Liver (tissue), 8 donors: ENCODE measurements at regions not wholly inside any gene's neighbourhood (a gene's known extent, or its start where the extent isn't known, plus 50 kb on each side); places are given as distances from the start of the nearest gene placed in this dataset.

ENCODE experiments used
- DNase-seq: peaks from one replicate; pipeline ENCODE4 v3.0.0-alpha.2; 2017; ENCODE audit warnings: low spot score
- H3K27ac ChIP-seq, 2 donors: one replicate each; pipeline ENCODE4 v1.7.0; 2013; ENCODE audit warnings: inconsistent platforms in 2 of 2, low read length in 2 of 2, control low read depth in 1 of 2, low read depth in 1 of 2, mild to moderate bottlenecking in 1 of 2
- H3K27me3 ChIP-seq, 4 donors: one replicate each; pipeline versions ENCODE4 v1.6.1 to v1.7.0; 2013; ENCODE audit warnings: low read length in 3 of 4, inconsistent platforms in 1 of 4, mild to moderate bottlenecking in 1 of 4, moderate library complexity in 1 of 4; ENCODE audit not compliant: control insufficient read depth in 4 of 4, insufficient read depth in 4 of 4
- H3K36me3 ChIP-seq, 4 donors: one replicate each; pipeline versions ENCODE4 v1.6.1 to v1.7.0; 2013; ENCODE audit warnings: low read length in 3 of 4, mild to moderate bottlenecking in 3 of 4, low read depth in 1 of 4, moderate library complexity in 1 of 4; ENCODE audit not compliant: control insufficient read depth in 4 of 4, insufficient read depth in 3 of 4
- H3K4me1 ChIP-seq, 4 donors: one replicate each; pipeline versions ENCODE4 v1.6.1 to v1.7.0; 2013; ENCODE audit warnings: low read length in 3 of 4, mild to moderate bottlenecking in 3 of 4, moderate library complexity in 1 of 4; ENCODE audit not compliant: control insufficient read depth in 4 of 4, insufficient read depth in 4 of 4
- H3K4me3 ChIP-seq, 3 donors: one replicate each; pipeline versions ENCODE4 v1.6.1 to v1.7.0; 2013; ENCODE audit warnings: low read length in 3 of 3, control low read depth in 1 of 3, low read depth in 1 of 3, mild to moderate bottlenecking in 1 of 3
- H3K9ac ChIP-seq, 2 donors: one replicate each; pipeline ENCODE4 v1.7.0; 2013; ENCODE audit warnings: low read length in 2 of 2, mild to moderate bottlenecking in 2 of 2, moderate library complexity in 2 of 2, control low read depth in 1 of 2, low read depth in 1 of 2
- H3K9me3 ChIP-seq, 4 donors: one replicate each; pipeline versions ENCODE4 v1.6.1 to v1.7.0; 2013; ENCODE audit warnings: low read length in 3 of 4; ENCODE audit not compliant: control insufficient read depth in 4 of 4
- EGR1 ChIP-seq, 2 donors: IDR thresholded peaks; 2 replicates each; pipeline ENCODE4 v1.6.1; 2016 to 2018; ENCODE audit warnings: antibody characterized with exemption in 2 of 2, low read depth in 2 of 2
- FOXA1 ChIP-seq: IDR thresholded peaks from 2 replicates; pipeline ENCODE4 v1.6.1; 2016; ENCODE audit warnings: antibody characterized with exemption
- FOXA2 ChIP-seq: IDR thresholded peaks from 2 replicates; pipeline ENCODE4 v1.6.1; 2016; ENCODE audit warnings: antibody characterized with exemption
- GABPA ChIP-seq, 2 donors: IDR thresholded peaks in 1 of 2; conservative IDR thresholded peaks in 1 of 2; 2 replicates each; pipeline ENCODE4 v1.6.1; 2016; ENCODE audit warnings: antibody characterized with exemption in 2 of 2, mild to moderate bottlenecking in 1 of 2, moderate library complexity in 1 of 2
- HNF4A ChIP-seq, 2 donors: conservative IDR thresholded peaks; 2 replicates each; pipeline ENCODE4 v1.6.1; 2016; ENCODE audit warnings: antibody characterized with exemption in 2 of 2, mild to moderate bottlenecking in 2 of 2
- HNF4G ChIP-seq: IDR thresholded peaks from 2 replicates; pipeline ENCODE4 v1.6.1; 2016; ENCODE audit warnings: antibody characterized with exemption
- JUND ChIP-seq, 2 donors: IDR thresholded peaks; 2 replicates each; pipeline ENCODE4 v1.6.1; 2016; ENCODE audit warnings: antibody characterized with exemption in 2 of 2
- RAD21 ChIP-seq, 2 donors: IDR thresholded peaks; 2 replicates each; pipeline ENCODE4 v1.6.1; 2016; ENCODE audit warnings: antibody characterized with exemption in 2 of 2, mild to moderate bottlenecking in 2 of 2
- RXRA ChIP-seq, 2 donors: IDR thresholded peaks; 2 replicates each; pipeline ENCODE4 v1.6.1; 2017 to 2018; ENCODE audit warnings: antibody characterized with exemption in 2 of 2, mild to moderate bottlenecking in 1 of 2
- SP1 ChIP-seq: IDR thresholded peaks from 2 replicates; pipeline ENCODE4 v1.6.1; 2018; ENCODE audit warnings: antibody characterized with exemption, mild to moderate bottlenecking
- TAF1 ChIP-seq: conservative IDR thresholded peaks from 2 replicates; pipeline ENCODE4 v1.6.1; 2016; ENCODE audit warnings: antibody characterized with exemption, mild to moderate bottlenecking
- YY1 ChIP-seq: IDR thresholded peaks from 2 replicates; pipeline ENCODE4 v1.6.1; 2016; ENCODE audit warnings: antibody characterized with exemption, mild to moderate bottlenecking
- WGBS: extraction: QIAGEN DNeasy Blood & Tissue Kit; methylation state at CpG from one replicate; pipeline ENCODE4 v1.1.7; 2013; 5-methylcytosine and 5-hydroxymethylcytosine counted together
- TF ChIP-seq, protein P1 (sequence below): IDR thresholded peaks from 2 replicates; pipeline ENCODE4 v1.6.1; 2016; ENCODE audit warnings: antibody characterized with exemption
- TF ChIP-seq, protein P2 (sequence below): fragments of 150-350 bp; IDR thresholded peaks from 2 replicates; pipeline ENCODE4 v1.5.1; 2017; ENCODE audit warnings: improper control_type of control experiment, low read depth, low read length; ENCODE audit not compliant: missing input control
- TF ChIP-seq, protein P3 (sequence below): IDR thresholded peaks from 2 replicates; pipeline ENCODE4 v1.6.1; 2016; ENCODE audit warnings: antibody characterized with exemption
- TF ChIP-seq, protein P4 (sequence below): IDR thresholded peaks from 2 replicates; pipeline ENCODE4 v1.6.1; 2016; ENCODE audit warnings: antibody characterized with exemption, mild to moderate bottlenecking
- TF ChIP-seq, protein P5 (sequence below): IDR thresholded peaks from 2 replicates; pipeline ENCODE4 v1.6.1; 2016; ENCODE audit warnings: antibody characterized with exemption
- donor health status: healthy.
- donor health status: healthy.
- donor health status: healthy.
- donor health status: healthy.
- donor health status: healthy.

DNA sequence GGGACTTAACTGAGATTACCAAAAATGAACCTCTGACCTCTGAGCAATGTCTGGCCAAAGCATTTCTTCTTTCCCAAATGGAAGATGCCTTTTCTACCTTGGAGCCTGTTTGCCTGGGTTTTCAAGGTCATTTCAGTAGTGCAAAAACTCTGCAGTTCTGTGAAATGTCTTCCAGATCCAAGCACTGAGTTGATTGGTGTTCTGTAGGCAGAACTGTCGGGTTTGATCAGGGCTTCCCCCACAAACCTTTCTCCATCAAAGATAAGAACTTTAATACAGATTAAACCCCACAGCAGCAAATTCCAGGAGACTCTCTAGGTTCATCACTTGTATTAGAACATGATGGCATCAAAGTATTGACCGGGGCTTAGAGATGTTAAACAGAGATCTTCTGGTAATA, 192.7 kb upstream of the TOPAZ1 start (continued):
- TF ChIP-seq TAF1, result no peak
- no peak for TF ChIP-seq YY1
- no peak for TF ChIP-seq FOXA2
- TF ChIP-seq, protein P1, sequence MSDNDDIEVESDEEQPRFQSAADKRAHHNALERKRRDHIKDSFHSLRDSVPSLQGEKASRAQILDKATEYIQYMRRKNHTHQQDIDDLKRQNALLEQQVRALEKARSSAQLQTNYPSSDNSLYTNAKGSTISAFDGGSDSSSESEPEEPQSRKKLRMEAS, result no peak
- TF ChIP-seq, protein P2, sequence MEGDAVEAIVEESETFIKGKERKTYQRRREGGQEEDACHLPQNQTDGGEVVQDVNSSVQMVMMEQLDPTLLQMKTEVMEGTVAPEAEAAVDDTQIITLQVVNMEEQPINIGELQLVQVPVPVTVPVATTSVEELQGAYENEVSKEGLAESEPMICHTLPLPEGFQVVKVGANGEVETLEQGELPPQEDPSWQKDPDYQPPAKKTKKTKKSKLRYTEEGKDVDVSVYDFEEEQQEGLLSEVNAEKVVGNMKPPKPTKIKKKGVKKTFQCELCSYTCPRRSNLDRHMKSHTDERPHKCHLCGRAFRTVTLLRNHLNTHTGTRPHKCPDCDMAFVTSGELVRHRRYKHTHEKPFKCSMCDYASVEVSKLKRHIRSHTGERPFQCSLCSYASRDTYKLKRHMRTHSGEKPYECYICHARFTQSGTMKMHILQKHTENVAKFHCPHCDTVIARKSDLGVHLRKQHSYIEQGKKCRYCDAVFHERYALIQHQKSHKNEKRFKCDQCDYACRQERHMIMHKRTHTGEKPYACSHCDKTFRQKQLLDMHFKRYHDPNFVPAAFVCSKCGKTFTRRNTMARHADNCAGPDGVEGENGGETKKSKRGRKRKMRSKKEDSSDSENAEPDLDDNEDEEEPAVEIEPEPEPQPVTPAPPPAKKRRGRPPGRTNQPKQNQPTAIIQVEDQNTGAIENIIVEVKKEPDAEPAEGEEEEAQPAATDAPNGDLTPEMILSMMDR, result no peak

DNA sequence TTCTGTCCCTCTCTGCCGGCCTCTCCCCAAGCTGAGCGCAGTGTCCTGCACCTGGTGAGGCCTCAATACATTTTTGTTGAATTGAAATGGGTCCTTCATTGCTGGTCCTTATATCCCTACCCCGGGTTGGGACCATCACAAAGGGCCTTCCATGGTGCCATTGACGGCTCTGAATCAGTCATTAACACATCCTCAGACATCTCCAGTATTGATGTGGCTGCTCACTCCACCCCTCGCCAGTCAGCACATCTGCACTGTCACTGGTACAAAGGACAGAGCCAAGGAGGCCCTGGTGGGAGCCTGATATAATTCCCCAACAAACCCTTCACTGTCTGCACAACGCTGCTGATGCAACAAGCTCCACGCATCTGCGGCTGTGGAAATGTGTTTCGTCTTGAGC, 191.6 kb upstream of the TOPAZ1 start:
- 79% methylated on average over 9 of the region's 9 CpGs for WGBS
- Histone ChIP-seq H3K27me3 (peaks cover 0 to 4% (median 1%) of the 10 kb centered on the region in 4 donors), H3K36me3 (no peaks in the 10 kb centered on the region), H3K9ac (no peak overlapping the region), H3K4me3 (no peak overlapping the region), H3K4me1 (no peaks in the 10 kb centered on the region), H3K9me3 (no peaks in the 10 kb centered on the region), H3K27ac (no peak overlapping the region)
- TF ChIP-seq RXRA (IDR thresholded peaks at IDR 0.05) (no peak), HNF4A (conservative IDR thresholded peaks at IDR 0.05) (no peak), GABPA (IDR thresholded peaks at IDR 0.05 in 1 of 2, conservative IDR thresholded peaks at IDR 0.05 in 1 of 2) (no peak)
- DNase-seq, result no peak

DNA sequence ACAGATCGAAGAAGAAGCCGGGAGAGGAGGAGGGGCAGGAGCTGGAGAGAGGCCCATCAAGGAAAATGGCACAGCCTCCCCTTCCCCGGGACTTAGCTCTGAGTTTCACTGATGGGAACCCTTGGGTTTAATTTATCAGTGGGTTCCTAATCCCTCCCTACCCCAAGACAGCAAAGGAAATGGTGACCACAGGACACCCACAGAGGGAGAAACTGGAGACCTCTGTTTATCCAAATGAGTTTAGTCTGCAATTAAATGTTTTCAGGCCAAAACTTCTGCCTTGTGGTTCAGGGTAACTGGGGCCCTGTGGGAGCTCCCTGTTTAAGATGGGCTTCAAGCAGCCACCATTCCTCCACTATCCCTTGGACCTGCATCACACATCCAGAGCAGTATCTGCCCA, 190.8 kb upstream of the TOPAZ1 start:
- no peak for TF ChIP-seq JUND (IDR thresholded peaks at IDR 0.05)
- TF ChIP-seq, protein P3, sequence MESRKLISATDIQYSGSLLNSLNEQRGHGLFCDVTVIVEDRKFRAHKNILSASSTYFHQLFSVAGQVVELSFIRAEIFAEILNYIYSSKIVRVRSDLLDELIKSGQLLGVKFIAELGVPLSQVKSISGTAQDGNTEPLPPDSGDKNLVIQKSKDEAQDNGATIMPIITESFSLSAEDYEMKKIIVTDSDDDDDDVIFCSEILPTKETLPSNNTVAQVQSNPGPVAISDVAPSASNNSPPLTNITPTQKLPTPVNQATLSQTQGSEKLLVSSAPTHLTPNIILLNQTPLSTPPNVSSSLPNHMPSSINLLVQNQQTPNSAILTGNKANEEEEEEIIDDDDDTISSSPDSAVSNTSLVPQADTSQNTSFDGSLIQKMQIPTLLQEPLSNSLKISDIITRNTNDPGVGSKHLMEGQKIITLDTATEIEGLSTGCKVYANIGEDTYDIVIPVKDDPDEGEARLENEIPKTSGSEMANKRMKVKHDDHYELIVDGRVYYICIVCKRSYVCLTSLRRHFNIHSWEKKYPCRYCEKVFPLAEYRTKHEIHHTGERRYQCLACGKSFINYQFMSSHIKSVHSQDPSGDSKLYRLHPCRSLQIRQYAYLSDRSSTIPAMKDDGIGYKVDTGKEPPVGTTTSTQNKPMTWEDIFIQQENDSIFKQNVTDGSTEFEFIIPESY, result no peak
- TF ChIP-seq RAD21 (IDR thresholded peaks at IDR 0.05), result no peak
- no peak for TF ChIP-seq HNF4G
- TF ChIP-seq TAF1, result no peak
- TF ChIP-seq, protein P4, sequence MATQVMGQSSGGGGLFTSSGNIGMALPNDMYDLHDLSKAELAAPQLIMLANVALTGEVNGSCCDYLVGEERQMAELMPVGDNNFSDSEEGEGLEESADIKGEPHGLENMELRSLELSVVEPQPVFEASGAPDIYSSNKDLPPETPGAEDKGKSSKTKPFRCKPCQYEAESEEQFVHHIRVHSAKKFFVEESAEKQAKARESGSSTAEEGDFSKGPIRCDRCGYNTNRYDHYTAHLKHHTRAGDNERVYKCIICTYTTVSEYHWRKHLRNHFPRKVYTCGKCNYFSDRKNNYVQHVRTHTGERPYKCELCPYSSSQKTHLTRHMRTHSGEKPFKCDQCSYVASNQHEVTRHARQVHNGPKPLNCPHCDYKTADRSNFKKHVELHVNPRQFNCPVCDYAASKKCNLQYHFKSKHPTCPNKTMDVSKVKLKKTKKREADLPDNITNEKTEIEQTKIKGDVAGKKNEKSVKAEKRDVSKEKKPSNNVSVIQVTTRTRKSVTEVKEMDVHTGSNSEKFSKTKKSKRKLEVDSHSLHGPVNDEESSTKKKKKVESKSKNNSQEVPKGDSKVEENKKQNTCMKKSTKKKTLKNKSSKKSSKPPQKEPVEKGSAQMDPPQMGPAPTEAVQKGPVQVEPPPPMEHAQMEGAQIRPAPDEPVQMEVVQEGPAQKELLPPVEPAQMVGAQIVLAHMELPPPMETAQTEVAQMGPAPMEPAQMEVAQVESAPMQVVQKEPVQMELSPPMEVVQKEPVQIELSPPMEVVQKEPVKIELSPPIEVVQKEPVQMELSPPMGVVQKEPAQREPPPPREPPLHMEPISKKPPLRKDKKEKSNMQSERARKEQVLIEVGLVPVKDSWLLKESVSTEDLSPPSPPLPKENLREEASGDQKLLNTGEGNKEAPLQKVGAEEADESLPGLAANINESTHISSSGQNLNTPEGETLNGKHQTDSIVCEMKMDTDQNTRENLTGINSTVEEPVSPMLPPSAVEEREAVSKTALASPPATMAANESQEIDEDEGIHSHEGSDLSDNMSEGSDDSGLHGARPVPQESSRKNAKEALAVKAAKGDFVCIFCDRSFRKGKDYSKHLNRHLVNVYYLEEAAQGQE, result no peak
- no peak for TF ChIP-seq SP1
- no peak for TF ChIP-seq GABPA (IDR thresholded peaks at IDR 0.05 in 1 of 2, conservative IDR thresholded peaks at IDR 0.05 in 1 of 2)
- TF ChIP-seq, protein P2, result no peak
- TF ChIP-seq RXRA (IDR thresholded peaks at IDR 0.05), result no peak
- TF ChIP-seq, protein P5, sequence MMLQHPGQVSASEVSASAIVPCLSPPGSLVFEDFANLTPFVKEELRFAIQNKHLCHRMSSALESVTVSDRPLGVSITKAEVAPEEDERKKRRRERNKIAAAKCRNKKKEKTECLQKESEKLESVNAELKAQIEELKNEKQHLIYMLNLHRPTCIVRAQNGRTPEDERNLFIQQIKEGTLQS, result no peak
- no peak for TF ChIP-seq FOXA1
- no peak for TF ChIP-seq HNF4A (conservative IDR thresholded peaks at IDR 0.05)
- TF ChIP-seq EGR1 (IDR thresholded peaks at IDR 0.05; ENCODE audit: low read depth in 2 of 2), result no peak
- TF ChIP-seq, protein P1, result no peak
- Histone ChIP-seq H3K9me3 (no peaks in the 10 kb centered on the region), H3K9ac (no peak overlapping the region), H3K4me1 (no peaks in the 10 kb centered on the region), H3K4me3 (no peak overlapping the region), H3K27me3 (peaks cover 0 to 4% (median 1%) of the 10 kb centered on the region in 4 donors), H3K36me3 (no peaks in the 10 kb centered on the region), H3K27ac (no peak overlapping the region)
- 68% methylated on average over 3 of the region's 3 CpGs for WGBS
- DNase-seq, result no peak
